ENCODE measurements at regions not wholly inside any gene's neighbourhood (a gene's known extent, or its start where the extent isn't known, plus 50 kb on each side); places are given as distances from the start of the nearest gene placed in this dataset.

DNA sequence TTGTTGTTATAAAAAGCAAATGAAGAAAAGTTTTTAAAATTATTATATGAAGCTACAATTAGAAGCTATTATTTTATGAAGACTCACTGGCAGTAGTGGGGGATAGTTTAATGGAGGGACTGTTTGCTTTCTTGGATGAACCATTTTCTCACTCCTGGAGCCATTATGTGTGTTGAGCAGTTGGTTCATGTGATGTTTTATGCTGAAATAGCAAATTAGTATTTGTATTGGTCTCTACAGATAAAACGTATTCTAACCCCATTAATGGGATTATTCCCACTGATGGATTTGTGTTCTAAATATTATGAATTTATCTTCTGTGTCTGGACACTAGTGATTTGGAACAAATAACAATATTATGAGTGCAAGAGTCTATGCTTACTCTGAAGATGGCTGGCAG, 507.5 kb upstream of the FSHR start:
- TF ChIP-seq, protein P1, sequence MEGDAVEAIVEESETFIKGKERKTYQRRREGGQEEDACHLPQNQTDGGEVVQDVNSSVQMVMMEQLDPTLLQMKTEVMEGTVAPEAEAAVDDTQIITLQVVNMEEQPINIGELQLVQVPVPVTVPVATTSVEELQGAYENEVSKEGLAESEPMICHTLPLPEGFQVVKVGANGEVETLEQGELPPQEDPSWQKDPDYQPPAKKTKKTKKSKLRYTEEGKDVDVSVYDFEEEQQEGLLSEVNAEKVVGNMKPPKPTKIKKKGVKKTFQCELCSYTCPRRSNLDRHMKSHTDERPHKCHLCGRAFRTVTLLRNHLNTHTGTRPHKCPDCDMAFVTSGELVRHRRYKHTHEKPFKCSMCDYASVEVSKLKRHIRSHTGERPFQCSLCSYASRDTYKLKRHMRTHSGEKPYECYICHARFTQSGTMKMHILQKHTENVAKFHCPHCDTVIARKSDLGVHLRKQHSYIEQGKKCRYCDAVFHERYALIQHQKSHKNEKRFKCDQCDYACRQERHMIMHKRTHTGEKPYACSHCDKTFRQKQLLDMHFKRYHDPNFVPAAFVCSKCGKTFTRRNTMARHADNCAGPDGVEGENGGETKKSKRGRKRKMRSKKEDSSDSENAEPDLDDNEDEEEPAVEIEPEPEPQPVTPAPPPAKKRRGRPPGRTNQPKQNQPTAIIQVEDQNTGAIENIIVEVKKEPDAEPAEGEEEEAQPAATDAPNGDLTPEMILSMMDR (IDR thresholded peaks at IDR 0.05): no peak
- no peak for TF ChIP-seq TCF7L2 (IDR thresholded peaks at IDR 0.05; ENCODE audit: low read depth, low read length)
- no peak for TF ChIP-seq POLR2AphosphoS5 (IDR thresholded peaks at IDR 0.05; ENCODE audit: low read depth, low read length)
- no peak for TF ChIP-seq SIN3A (IDR thresholded peaks at IDR 0.05; ENCODE audit: borderline replicate concordance, insufficient read depth, low read depth, low read length)
- TF ChIP-seq, protein P2, sequence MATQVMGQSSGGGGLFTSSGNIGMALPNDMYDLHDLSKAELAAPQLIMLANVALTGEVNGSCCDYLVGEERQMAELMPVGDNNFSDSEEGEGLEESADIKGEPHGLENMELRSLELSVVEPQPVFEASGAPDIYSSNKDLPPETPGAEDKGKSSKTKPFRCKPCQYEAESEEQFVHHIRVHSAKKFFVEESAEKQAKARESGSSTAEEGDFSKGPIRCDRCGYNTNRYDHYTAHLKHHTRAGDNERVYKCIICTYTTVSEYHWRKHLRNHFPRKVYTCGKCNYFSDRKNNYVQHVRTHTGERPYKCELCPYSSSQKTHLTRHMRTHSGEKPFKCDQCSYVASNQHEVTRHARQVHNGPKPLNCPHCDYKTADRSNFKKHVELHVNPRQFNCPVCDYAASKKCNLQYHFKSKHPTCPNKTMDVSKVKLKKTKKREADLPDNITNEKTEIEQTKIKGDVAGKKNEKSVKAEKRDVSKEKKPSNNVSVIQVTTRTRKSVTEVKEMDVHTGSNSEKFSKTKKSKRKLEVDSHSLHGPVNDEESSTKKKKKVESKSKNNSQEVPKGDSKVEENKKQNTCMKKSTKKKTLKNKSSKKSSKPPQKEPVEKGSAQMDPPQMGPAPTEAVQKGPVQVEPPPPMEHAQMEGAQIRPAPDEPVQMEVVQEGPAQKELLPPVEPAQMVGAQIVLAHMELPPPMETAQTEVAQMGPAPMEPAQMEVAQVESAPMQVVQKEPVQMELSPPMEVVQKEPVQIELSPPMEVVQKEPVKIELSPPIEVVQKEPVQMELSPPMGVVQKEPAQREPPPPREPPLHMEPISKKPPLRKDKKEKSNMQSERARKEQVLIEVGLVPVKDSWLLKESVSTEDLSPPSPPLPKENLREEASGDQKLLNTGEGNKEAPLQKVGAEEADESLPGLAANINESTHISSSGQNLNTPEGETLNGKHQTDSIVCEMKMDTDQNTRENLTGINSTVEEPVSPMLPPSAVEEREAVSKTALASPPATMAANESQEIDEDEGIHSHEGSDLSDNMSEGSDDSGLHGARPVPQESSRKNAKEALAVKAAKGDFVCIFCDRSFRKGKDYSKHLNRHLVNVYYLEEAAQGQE (IDR thresholded peaks at IDR 0.05; ENCODE audit: insufficient read depth in 1 of 2, low read depth in 2 of 2, low read length in 1 of 2): no peak

All from Panc1 (cell line).